Neural progenitor cell (in vitro differentiated cells): ENCODE measurements at regions not wholly inside any gene's neighbourhood (a gene's known extent, or its start where the extent isn't known, plus 50 kb on each side); places are given as distances from the start of the nearest gene placed in this dataset.

Source experiments
- DNase-seq: peaks from one replicate; pipeline ENCODE4 v3.0.0-alpha.2; 2016; ENCODE audit warnings: low spot score
- H2AFZ ChIP-seq: fragments of 200-600 bp; sonication (generic); replicated peaks from 2 replicates; pipeline ENCODE4 v1.6.1; 2016; ENCODE audit warnings: antibody characterized with exemption
- H3F3A ChIP-seq: fragments of 200-600 bp; sonication (generic); 2 replicates; pipeline ENCODE4 v1.6.1; 2016; ENCODE audit warnings: antibody characterized with exemption, low read depth
- H3K27ac ChIP-seq: fragments of 200-600 bp; sonication (generic); 2 replicates; pipeline ENCODE4 v1.5.1; 2016; ENCODE audit warnings: mild to moderate bottlenecking
- H3K27me3 ChIP-seq: fragments of 200-600 bp; sonication (generic); 2 replicates; pipeline ENCODE4 v1.6.1; 2016; ENCODE audit warnings: mild to moderate bottlenecking, moderate library complexity
- H3K36me3 ChIP-seq: fragments of 200-600 bp; sonication (generic); 2 replicates; pipeline ENCODE4 v1.5.1; 2016
- H3K4me1 ChIP-seq: fragments of 200-600 bp; sonication (generic); 2 replicates; pipeline ENCODE4 v1.6.1; 2016; ENCODE audit warnings: mixed run types
- H3K4me2 ChIP-seq: fragments of 200-600 bp; sonication (generic); 2 replicates; pipeline ENCODE4 v1.6.1; 2016
- H3K4me3 ChIP-seq: fragments of 200-600 bp; sonication (generic); 2 replicates; pipeline ENCODE4 v1.5.1; 2016
- H3K79me2 ChIP-seq: fragments of 200-600 bp; sonication (generic); 2 replicates; pipeline ENCODE4 v1.6.1; 2016; ENCODE audit warnings: low read depth
- H3K9ac ChIP-seq: fragments of 200-600 bp; sonication (generic); 2 replicates; pipeline ENCODE4 v1.6.1; 2016
- H3K9me3 ChIP-seq: fragments of 200-600 bp; sonication (generic); 2 replicates; pipeline ENCODE4 v1.5.1; 2016; ENCODE audit warnings: low read depth
- H4K20me1 ChIP-seq: fragments of 200-600 bp; sonication (generic); 2 replicates; pipeline ENCODE4 v1.6.1; 2016; ENCODE audit warnings: low read depth
- H3K27ac Mint-ChIP-seq: 3 replicates; pipeline ENCODE4 v1.8.0; 2021; ENCODE audit warnings: mixed read lengths
- H3K27me3 Mint-ChIP-seq: 2 replicates; pipeline ENCODE4 v1.8.0; 2022; ENCODE audit warnings: low read depth, mild to moderate bottlenecking, inconsistent platforms, moderate library complexity, mixed read lengths; ENCODE audit not compliant: insufficient read depth
- H3K36me3 Mint-ChIP-seq: 3 replicates; pipeline ENCODE4 v1.8.0; 2021; ENCODE audit warnings: mixed read lengths
- H3K4me1 Mint-ChIP-seq: 3 replicates; pipeline ENCODE4 v1.8.0; 2021; ENCODE audit warnings: mixed read lengths
- H3K4me3 Mint-ChIP-seq: 3 replicates; pipeline ENCODE4 v1.8.0; 2021; ENCODE audit warnings: mild to moderate bottlenecking, moderate library complexity, mixed read lengths
- H3K9me3 Mint-ChIP-seq: 3 replicates; pipeline ENCODE4 v1.8.0; 2020; ENCODE audit warnings: mixed read lengths
- EZH2 ChIP-seq: fragments of 200-600 bp; sonication (generic); IDR thresholded peaks from 2 replicates; pipeline ENCODE4 v1.6.1; 2017; ENCODE audit warnings: antibody characterized with exemption, mild to moderate bottlenecking, moderate library complexity
- EZH2phosphoT487 ChIP-seq: fragments of 200-600 bp; sonication (generic); IDR thresholded peaks from 2 replicates; pipeline ENCODE4 v1.6.1; 2017; ENCODE audit warnings: antibody characterized with exemption
- TF ChIP-seq, protein P1 (sequence below): fragments of 200-600 bp; sonication (generic); IDR thresholded peaks from 2 replicates; pipeline ENCODE4 v1.5.1; 2017; ENCODE audit warnings: antibody characterized with exemption, mild to moderate bottlenecking

DNA sequence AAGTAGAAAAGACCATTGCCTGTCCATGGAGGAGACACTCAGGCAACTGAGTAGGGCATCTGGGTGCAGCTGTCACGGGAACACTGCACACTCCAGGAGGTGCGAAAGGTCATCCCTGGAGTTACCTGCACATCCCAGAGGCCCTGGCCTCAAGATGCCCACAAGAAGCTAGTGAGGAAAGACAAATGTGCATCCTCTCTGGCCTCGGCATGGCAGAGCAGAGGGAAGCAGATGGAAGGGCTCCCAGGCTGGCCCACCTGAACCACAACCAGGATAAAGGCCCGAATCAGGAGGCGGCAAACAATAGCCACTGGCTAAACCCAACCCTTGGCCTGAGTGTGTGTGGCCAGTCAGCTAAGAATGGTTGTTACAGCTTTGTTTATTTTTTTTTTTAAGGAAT is 231.7 kb downstream of the SYK start:
- Histone ChIP-seq H3K27ac (no peak overlapping the region), H3F3A (no peaks in the 10 kb centered on the region), H2AFZ (no peak overlapping the region), H3K36me3 (no peaks in the 10 kb centered on the region), H3K9ac (no peak overlapping the region), H3K4me3 (no peak overlapping the region), H3K27me3 (no peaks in the 10 kb centered on the region), H3K9me3 (no peaks in the 10 kb centered on the region), H4K20me1 (no peaks in the 10 kb centered on the region), H3K79me2 (no peaks in the 10 kb centered on the region), H3K4me1 (peaks cover 11% of the 10 kb centered on the region), H3K4me2 (no peak overlapping the region)
- H3K4me3 Mint-ChIP-seq: no peak overlapping the region
- no peaks in the 10 kb centered on the region for H3K36me3 Mint-ChIP-seq
- no peak overlapping the region for H3K27ac Mint-ChIP-seq
- no peak for DNase-seq
- H3K27me3 Mint-ChIP-seq: peaks cover 3% of the 10 kb centered on the region
- H3K4me1 Mint-ChIP-seq: peaks cover 14% of the 10 kb centered on the region
- no peak for TF ChIP-seq EZH2
- TF ChIP-seq, protein P1, sequence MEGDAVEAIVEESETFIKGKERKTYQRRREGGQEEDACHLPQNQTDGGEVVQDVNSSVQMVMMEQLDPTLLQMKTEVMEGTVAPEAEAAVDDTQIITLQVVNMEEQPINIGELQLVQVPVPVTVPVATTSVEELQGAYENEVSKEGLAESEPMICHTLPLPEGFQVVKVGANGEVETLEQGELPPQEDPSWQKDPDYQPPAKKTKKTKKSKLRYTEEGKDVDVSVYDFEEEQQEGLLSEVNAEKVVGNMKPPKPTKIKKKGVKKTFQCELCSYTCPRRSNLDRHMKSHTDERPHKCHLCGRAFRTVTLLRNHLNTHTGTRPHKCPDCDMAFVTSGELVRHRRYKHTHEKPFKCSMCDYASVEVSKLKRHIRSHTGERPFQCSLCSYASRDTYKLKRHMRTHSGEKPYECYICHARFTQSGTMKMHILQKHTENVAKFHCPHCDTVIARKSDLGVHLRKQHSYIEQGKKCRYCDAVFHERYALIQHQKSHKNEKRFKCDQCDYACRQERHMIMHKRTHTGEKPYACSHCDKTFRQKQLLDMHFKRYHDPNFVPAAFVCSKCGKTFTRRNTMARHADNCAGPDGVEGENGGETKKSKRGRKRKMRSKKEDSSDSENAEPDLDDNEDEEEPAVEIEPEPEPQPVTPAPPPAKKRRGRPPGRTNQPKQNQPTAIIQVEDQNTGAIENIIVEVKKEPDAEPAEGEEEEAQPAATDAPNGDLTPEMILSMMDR: no peak
- no peak for TF ChIP-seq EZH2phosphoT487
- peaks cover 2% of the 10 kb centered on the region for H3K9me3 Mint-ChIP-seq

- no peak overlapping the region for H3K27ac Mint-ChIP-seq
- H3K4me2 ChIP-seq: no peak overlapping the region
- TF ChIP-seq EZH2phosphoT487 (no peak), EZH2 (no peak)
- TF ChIP-seq, protein P1: peak; percentile 65
- no peaks in the 10 kb centered on the region for H3F3A ChIP-seq
- peaks cover 19% of the 10 kb centered on the region for H3K4me1 Mint-ChIP-seq
- peaks cover 11% of the 10 kb centered on the region for H3K4me1 ChIP-seq
- peaks cover 7% of the 10 kb centered on the region for H3K27me3 Mint-ChIP-seq
- no peaks in the 10 kb centered on the region for H3K9me3 ChIP-seq
- H3K4me3 Mint-ChIP-seq: no peak overlapping the region
- H3K4me3 ChIP-seq: no peak overlapping the region
- H3K27ac ChIP-seq: no peak overlapping the region
- H3K36me3 Mint-ChIP-seq: no peaks in the 10 kb centered on the region
- no peak overlapping the region for H2AFZ ChIP-seq
- peaks cover 2% of the 10 kb centered on the region for H3K9me3 Mint-ChIP-seq
- no peaks in the 10 kb centered on the region for H3K36me3 ChIP-seq
- DNase-seq: peak; percentile 48
- H3K9ac ChIP-seq: no peak overlapping the region
- no peaks in the 10 kb centered on the region for H4K20me1 ChIP-seq
- no peaks in the 10 kb centered on the region for H3K27me3 ChIP-seq
- H3K79me2 ChIP-seq: no peaks in the 10 kb centered on the region
Measured at GRCh38 chr9:91033797-91034196, 232.2 kb downstream of the SYK start.

DNA sequence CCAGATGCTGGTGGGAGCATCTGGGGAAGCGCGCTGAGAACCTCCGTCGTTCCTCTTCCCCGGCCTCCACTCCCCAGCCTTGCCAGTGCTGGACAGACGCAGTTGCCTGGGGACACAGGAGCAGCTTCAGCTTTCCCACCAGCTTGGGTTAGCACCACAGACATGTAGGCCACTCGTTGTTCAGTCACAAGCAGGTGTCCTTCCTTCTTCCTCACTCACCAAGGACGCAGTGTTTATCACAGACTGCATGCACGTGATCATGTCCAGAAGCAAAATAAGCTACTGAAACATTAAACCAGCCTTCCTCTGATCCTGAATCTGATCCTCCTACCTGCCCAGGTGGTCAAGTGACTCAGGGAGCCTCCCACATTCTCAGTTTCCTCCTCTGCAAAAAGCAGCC is 232.9 kb downstream of the SYK start:
- Mint-ChIP-seq H3K27me3 (peaks cover 7% of the 10 kb centered on the region), H3K4me3 (no peak overlapping the region), H3K36me3 (no peaks in the 10 kb centered on the region), H3K27ac (no peak overlapping the region), H3K4me1 (peaks cover 20% of the 10 kb centered on the region), H3K9me3 (peaks cover 2% of the 10 kb centered on the region)
- Histone ChIP-seq H3K27ac (no peak overlapping the region), H3K9me3 (no peaks in the 10 kb centered on the region), H3K4me3 (no peak overlapping the region), H3F3A (no peaks in the 10 kb centered on the region), H3K36me3 (no peaks in the 10 kb centered on the region), H4K20me1 (no peaks in the 10 kb centered on the region), H3K4me2 (no peak overlapping the region), H3K79me2 (no peaks in the 10 kb centered on the region), H3K27me3 (no peaks in the 10 kb centered on the region), H3K9ac (no peak overlapping the region), H3K4me1 (peaks cover 11% of the 10 kb centered on the region), H2AFZ (no peak overlapping the region)
- no peak for TF ChIP-seq EZH2
- TF ChIP-seq, protein P1: no peak
- TF ChIP-seq EZH2phosphoT487: no peak
- DNase-seq: no peak
